ENCODE measurements at regions not wholly inside any gene's neighbourhood (a gene's known extent, or its start where the extent isn't known, plus 50 kb on each side); places are given as distances from the start of the nearest gene placed in this dataset.

DNA sequence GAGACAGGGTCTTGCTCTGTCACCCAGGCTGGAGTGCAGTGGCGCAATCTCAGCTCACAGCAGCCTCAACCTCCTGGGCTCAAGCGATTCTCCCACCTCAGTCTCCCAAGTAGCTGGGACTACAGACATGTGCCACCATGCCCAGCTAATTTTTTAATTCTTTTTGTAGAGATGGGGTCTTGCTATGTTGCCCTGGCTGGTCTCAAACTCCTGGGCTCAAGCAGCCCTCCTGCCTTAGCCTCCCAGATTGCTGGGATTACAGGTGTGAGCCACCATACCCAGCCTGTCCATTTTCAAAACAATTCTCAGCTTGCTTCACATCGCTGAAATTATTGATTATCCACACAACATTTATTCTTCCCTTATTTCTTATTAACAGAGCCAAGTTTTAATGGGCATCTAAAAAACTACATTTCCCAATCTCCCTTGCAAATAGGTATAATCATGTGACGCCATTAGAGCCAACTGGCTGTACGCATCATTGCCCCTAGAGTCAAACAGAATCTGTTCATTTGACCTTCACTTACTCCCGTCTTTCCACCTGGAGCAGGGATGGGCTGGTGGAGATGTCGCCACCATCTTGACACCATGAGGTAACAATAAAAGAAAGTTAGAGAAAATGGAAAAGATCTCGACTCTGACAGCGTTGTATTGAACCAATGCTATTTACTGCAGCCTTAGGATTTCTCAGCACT, 148.0 kb upstream of the FOXF1 start:
- TF ChIP-seq, protein P1, sequence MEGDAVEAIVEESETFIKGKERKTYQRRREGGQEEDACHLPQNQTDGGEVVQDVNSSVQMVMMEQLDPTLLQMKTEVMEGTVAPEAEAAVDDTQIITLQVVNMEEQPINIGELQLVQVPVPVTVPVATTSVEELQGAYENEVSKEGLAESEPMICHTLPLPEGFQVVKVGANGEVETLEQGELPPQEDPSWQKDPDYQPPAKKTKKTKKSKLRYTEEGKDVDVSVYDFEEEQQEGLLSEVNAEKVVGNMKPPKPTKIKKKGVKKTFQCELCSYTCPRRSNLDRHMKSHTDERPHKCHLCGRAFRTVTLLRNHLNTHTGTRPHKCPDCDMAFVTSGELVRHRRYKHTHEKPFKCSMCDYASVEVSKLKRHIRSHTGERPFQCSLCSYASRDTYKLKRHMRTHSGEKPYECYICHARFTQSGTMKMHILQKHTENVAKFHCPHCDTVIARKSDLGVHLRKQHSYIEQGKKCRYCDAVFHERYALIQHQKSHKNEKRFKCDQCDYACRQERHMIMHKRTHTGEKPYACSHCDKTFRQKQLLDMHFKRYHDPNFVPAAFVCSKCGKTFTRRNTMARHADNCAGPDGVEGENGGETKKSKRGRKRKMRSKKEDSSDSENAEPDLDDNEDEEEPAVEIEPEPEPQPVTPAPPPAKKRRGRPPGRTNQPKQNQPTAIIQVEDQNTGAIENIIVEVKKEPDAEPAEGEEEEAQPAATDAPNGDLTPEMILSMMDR (IDR thresholded peaks at IDR 0.05), result no peak
- TF ChIP-seq POLR2A (IDR thresholded peaks at IDR 0.05) (no peak), POLR2AphosphoS5 (IDR thresholded peaks at IDR 0.05) (no peak)

Data from sigmoid colon (tissue), 4 donors.